SHP77 treated with DMSO at 0.1 percent for 48 hours (cell line): ENCODE measurements at regions not wholly inside any gene's neighbourhood (a gene's known extent, or its start where the extent isn't known, plus 50 kb on each side); places are given as distances from the start of the nearest gene placed in this dataset.
A peak's percentile ranks its signal among the peaks of the same experiment; 100 is the strongest.

Source experiments
- DNase-seq: peaks from one replicate; lab custom pipeline; 2025; lab: John Stamatoyannopoulos, UW

DNA sequence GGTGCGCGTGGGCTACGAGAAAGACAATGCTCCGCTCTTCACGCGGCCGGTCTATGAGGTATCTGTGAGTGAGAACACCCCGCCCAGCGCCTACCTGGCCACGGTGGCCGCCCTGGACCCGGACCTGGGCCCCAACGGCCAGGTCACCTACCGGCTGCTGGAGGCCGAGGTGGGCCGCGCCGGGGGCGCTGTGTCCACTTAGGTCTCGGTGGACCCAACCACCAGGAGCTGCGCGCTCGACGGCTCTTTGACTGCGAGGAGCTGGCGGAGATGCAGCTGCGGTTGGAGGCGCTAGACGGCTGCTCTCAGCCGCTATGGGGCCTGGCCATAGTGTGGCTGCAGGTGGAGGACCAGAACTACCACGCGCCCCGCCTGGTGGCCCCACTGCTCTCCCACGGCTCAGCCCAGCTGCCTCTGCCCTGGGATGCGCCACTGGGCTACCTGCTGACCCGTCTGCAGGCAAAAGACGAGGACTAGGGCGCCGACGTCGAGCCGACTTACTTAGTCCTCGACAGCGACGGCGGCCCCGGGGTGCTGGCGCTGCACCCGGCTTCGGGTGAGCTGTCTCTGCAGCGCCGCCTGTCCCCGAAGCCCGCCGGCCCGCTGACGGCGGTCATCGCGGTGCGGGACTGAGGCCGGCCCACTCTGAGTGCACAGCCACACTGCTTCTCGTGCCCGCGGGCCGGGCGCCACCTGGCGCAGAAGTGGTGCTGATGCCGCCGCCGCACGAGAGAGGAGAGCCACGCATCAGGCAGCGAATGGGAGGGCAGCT lies 173.0 kb downstream of the OLFM4 start:
- DNase-seq, result no peak

DNA sequence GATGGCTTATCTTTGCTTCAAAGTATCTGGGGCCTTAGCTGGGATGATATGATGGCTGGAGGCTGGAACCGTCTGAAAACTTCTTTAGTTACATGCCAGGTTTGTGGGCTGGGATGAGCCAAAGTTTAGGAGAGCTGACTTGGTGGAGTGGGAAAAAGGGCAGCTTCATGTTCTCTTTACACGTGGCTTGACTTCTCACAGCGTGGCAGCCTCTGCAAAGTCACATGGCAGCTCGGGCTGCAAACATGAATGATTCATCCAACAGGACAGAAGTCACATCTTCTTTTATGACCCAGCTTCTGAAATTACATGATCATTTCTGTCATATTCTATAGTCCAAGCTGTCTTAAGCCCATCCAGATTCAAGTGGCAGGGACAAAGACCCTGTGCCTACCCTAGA lies 176.0 kb downstream of the OLFM4 start:
- no peak for DNase-seq

DNA sequence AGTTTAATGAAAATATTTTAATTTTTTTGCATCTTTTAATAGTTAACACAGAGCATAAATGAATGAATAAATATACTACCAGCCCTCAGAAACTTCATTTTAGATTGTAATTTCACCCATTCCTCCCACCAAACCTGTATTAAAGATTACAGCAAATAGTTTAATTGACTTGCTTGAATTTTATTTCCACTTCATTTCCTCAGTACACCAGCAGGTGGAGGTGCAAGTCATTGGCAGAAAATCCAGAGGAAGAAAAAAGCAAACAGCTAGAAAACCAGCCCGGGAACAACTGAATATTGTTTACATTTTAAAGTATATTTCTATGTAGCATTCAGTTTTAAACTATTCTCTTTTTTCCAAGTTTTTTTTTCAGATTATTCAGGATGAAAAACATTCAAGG lies 177.8 kb downstream of the OLFM4 start:
- no peak for DNase-seq

DNA sequence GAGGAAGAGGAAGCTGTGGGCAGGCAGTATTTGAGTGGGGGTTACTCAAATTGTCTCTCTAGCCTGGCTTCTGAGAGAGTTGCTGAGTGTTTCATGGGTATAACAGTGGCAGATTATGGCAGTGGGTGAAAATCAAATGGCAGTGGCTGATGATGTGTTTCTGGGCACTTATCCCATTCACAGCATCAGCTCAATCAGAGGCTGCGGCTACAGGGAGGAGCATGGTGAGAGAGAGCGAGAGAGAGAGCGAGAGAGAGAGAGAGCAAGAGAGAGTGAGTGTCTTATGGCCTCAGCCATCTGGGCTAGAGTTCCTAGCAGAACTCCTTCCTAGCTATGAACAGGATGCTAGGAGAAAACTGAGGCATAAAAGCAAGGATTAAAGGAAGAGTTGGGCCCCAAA lies 178.9 kb downstream of the OLFM4 start:
- no peak for DNase-seq

DNA sequence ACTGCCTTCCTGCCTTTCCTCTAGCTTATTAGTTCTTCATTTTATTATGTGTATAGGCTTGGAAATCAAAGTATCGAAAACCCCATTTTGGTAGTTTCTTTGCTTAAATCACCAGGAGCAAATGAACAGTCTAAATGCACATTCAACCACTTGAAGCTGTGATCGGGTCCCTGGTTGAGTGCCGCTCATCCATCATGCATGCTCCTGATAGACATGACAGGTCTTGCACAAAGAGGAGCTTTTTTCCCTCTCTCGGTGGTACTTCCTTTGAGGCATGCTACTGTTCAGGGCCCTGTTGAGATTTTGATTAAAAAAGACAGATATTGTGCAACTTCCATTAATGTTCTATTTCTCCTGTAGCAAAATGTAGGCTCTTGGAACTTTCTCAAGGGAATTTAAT lies 185.8 kb downstream of the OLFM4 start:
- DNase-seq, result no peak

DNA sequence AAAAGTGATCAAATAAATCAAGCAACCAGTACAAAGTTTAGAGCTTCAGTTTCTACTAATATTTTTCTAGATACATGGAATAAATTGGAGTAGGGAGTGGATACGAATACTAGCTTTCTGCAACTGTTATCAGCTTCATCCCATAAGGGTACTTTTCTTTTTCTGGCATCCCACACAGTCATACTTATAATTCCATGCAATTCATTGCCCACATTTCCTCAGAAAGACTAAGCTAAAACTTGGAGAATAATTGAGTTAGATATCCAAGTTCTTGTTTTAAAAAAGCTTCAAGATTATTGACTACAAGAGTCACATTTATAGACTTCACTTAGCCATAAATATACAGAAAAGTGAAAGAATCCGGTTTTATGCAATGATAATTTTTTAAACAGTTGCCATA lies 186.9 kb downstream of the OLFM4 start:
- no peak for DNase-seq

DNA sequence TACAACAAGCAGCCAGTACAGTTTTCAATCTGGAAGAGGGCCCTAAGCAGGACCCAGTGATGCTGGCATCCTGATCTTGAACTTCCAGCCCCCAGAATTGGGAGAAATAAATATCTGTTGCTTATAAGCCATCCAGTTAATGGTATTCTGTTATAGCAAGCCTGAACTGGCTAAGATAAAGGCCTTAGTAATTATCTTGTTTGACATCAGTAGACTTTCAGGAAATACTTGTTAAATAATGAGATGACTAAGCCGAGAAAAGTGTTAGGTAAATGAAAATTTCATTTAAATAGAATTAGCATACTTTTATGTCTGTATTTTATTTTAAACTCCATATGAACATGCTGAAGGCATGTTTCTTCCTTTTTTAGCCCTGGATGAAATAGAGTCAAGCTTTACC lies 188.2 kb downstream of the OLFM4 start:
- no peak for DNase-seq

DNA sequence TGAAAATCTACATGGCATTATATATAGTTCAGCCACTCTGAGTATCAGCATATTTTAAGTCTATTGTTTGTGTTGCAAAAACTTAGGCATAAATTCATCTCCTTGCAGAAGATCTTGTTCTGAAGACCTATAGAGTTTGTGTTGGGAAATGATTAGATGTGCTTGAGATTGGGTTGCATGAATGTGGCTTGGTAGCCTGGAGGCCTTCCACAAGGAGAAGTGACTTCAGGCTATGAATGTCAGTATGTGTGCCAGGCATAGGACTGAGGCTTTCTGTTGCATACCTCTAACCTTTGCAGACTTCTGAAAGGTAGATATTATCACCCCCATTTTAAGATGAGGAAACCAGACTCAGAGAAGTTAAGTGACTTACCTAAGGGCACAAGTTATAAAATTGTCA lies 188.6 kb downstream of the OLFM4 start:
- no peak for DNase-seq

DNA sequence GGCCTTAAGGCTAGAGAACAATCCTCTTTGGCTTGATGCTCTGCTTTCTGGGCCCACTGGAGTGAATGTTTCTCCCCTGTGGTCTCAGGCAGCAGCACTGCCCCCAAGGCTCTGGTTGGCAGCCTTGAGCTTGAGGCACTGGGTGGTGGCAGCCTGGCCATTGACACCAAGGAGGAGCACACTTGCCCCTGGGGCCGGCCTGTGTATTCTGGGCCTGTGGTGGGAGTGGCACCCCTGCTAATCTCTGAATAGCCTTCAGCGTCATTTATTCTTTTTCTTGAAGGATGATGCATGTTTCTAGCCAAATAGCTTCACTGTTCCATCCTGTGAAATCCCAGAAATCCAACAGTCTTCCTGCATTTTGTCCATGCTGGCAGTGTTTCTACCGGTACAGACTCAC lies 191.4 kb downstream of the OLFM4 start:
- no peak for DNase-seq

DNA sequence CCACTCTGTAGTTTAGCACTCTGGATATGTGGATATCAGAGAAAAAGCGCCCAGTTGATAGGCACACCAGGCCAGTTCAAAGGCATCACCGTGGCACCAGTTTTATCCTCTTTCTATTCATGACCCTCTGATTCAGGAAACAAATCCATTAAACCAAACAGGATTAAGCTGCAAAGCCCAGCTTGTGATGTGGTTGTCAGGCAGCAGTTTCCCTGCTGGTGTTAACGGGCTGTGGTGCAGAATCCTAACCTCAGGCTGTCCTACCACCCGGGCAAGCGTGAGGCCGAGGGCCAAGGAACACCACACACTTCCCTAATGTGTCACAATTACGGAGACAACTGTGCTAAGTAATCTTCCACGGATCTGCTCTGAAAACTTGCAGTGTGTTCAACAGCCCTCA lies 209.1 kb downstream of the OLFM4 start:
- no peak for DNase-seq

DNA sequence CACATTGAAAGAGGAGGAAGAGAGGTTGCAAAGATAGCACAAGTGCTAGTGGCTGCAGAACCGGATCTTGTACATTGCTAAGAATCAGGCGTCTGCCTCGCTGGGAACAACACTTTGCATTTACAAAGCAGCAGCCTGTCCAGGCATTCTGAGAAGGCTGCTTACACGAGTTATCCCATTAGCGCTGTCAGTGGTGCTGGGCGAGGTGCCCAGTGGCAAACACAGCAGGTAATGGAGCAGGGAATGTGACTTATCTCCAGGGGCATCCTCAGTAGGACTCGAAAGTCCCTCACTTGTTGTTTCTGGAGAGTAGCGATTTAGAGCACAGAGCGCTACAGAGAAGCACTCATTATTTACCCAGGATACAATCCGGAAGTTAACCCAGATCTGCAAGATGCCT lies 209.6 kb downstream of the OLFM4 start:
- no peak for DNase-seq

DNA sequence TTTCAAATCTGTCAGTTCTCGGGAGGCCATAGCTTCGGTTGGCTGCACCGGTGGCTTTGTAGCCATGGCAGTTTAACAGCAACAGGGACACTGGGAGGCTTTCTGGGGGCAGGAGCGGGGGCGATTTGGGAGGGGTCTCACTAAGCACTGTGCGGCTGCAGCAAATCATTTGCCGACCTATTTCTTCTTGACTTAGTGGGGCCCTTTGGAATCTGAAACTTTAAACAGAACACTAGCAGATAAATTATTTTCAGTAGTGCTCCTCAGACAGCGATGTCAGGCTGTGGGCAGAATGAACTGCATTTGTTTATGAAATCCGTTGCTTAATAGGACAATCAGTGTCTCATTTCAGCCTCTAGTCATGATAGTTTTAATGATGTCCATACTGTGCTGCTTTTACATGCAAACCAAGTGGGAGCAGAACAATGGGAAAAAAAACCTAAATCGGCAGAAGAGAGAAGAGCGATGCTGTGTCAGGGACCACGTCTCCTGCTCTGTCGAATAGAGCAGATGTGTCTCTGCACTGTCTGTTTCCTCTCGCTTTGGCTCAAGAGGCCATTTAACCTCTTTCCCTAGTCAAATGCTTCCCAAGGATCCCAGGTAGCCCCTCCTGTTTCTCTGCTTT lies 211.9 kb downstream of the OLFM4 start:
- DNase-seq, result no peak

DNA sequence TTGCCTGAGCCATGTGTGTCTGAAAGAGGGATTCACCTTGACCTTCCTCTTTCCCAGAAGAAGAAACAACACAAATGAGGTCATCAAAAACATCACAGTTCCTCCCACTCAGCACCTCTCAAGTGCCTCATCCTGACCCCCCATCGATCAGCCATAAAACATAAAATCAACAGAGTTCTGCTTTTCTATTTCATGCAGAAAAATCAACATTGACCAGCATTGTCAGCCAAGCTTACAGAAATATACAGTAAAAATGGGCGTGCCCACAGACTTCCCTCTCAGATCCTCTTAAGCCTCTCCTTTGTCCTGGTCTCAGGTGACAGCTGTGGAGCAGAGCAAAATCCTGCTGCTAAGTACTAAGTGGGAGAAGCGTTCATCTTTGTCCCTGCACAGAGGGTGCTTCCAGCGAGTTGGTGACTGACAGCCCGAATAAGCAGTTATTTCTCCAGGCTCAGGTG lies 213.3 kb downstream of the OLFM4 start:
- peak; percentile 74 for DNase-seq

DNA sequence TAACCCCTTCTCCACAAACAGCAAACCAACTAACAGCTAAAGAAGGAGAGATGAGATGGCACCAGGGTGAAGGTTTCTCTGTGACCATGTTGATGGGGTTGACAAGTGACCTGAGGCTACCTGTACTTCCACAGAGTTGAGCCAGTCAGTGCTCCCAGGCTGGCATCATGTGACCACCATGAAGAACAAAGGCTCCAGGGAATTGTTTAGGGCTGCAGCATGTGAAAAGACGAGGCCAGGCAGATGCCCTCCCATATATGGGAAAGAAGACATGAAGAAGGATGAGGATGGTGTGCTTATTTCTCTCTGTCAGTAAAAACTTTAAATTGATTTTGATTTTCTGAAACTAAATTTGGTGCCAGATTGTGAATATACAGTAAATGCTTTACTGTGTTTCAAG lies 220.6 kb downstream of the OLFM4 start:
- no peak for DNase-seq

DNA sequence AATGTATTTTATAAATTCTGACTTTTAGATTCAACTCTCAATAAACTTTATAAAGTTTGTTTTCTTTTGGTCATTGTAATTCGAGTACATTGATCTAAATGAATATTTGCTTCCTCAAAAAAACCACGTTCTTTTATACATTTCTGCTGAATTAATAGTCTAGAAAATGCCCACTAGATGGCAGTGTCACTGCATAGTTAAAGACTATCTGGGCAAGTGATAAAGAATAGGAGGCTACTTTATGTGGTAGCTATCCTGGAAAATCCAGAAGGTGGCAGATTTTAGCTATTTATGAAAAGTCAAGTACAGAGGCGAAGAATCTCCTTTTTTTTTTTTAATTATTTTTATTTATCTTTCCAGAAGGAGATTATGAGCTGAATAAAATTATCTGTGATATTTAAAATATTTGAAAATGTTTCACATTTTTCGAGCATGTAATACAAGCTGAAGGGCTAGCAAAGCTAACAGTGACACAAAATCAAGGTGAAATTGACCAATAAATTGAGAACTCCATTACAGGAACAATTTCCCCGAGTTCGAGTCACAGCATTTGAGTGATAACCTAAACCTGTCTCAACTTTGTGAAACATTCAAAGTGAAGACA lies 221.8 kb downstream of the OLFM4 start:
- DNase-seq, result peak; percentile 62

DNA sequence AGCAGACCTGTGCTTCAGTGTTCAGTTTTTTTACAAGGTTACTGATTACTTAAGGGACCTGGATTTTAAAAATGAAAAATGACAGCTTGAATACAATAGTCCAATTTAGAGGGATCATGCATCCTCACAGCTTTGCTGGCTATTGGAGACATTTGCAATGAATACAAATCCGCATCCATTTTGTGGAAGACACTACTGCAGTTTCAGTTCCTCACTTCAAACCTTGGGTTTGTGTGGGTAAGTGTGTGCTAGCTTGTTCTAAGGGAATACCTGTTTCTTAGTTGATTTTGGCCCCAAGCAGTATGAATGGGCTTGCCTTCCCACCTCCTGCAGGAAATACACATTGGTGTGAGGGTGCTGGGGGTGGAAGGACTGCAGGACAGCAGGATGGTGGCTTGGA lies 222.4 kb downstream of the OLFM4 start:
- no peak for DNase-seq

DNA sequence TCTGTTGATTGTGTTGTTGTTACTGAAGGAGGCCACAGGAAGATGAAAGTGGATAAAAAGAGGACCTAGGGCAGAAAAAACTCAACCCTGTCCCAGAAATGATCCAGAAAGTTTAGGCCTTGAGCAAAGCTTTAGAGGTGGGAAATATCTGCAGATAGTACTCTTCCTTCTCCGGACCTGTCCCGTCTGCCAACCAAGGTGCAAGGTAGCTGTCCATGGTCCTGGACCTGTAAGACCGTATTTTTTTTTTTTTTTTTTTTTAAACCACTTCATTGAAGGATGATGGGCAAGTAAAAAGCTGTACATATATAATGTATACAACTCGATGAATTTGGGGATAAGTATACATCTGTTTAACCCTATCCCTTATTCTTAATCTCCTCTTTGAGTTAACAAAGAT lies 225.9 kb downstream of the OLFM4 start:
- DNase-seq, result no peak

DNA sequence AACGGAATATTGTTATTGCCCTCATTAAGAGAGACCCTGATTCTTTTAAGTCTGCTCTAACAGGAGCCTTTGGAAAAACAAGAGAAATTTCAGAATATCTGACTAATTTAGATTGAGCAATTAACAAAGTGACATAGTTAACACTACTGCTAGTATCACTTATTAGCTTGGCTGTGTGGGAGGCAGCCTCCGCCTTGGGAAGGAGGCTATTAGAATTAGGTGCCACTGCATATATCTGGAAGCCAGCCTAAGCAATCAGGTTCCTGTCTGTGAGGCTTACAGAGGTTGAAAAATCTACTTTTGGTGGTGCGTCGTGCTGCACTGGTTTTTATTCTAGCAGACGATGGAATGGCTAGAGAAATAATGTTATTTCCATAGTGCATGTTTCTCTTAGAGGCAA lies 227.2 kb downstream of the OLFM4 start:
- no peak for DNase-seq

DNA sequence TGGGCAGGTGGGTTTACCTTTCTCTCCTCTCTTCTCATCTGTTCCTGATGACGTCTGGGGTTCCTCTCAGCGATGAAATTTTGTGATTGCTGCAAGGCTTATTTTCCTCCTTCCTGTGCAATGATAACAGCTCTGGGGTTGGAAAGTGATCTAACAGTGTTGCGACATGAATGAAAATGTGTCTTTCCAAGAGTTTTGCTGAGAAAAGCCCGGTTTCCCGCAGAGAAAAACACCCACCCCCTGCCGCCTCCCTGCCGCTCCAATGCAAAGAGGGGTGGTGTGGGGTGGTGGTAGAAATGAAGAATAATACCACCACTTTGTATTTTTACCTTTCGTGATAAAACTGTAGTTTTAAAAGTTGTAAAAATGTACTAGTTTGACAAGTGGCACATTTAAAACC lies 232.0 kb downstream of the OLFM4 start:
- DNase-seq, result no peak

DNA sequence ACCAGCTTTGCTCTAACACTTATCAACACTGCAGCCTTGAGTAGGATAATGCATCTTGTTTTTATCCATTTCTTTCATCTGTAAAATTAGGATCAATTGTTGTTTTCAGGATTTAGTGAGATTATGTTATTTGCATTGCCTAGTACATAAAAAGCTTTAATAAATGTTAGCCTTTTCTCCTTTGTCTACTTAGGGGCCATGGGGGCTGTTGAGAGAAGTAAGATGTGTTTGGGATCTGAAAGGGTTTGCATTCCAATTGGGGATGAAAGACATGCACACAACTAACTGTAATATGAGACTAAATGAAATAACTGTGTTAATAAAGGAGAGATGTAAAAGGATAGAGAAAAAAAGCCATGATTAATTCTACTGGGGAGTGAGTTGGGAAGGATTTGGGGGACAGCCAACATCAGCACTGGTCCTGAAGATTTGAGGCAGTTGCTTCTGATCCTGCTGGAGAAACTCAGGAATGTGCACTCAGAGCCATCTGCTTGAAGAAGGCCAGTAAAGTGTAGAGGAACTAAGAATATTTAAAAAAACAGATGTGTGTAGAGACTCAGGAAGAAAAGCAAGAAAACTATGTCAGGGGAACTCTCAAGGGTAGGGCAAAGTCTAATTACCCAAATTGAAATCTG lies 236.3 kb downstream of the OLFM4 start:
- no peak for DNase-seq

DNA sequence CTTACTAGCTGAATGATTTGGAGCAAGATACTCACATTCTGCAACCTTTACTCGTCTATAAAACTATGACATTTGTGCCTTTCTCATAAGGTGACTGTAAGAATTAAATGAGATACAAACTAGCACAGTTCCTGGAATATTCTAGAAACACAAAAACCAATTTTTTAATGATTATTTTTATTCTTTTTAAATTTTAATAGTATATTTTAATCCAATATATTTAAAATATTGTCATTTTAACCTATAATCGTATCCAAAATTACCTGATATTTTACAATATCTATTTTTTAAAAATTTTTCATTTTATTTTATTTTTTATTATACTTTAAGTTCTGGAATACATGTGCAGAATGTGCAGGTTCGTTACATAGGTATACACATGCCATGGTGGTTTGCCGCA lies 238.1 kb downstream of the OLFM4 start:
- no peak for DNase-seq

DNA sequence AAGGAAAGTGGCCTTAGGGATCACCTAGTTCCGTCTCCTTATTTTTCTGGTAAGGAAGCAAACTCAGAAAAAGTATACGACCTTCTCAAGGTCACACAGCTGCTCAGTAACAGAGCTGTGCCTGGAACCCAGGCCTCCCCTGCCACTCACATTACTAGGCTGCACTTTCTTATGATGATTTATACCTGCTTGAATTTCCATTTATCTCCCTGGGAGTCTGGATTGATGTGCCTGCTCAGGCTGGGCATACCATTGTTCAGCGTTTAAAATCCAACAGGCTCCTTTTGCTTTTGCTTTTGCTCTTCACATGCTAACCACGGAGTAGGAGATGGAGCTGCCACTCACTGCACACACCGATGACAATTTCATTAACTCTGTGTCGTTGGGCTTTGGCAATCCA lies 241.0 kb downstream of the OLFM4 start:
- DNase-seq, result no peak

DNA sequence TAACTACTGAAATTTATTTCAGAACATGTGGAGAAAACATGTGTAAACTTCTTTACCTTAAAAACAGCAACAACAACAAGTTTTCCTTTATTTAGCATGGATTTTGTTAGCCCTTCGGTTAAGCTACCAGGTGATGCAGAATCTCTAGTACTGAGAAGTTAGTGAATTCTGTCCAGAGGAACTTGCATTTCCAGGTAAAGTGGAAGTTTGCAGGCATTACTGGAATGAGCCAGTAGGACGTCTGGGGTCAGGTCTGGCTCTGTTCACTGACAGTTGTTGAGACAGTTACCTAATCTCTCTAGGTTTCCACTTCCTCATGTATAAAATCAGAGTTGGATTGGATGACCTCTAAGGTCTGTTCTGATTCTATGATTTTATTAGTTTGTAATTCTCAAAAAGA lies 244.3 kb downstream of the OLFM4 start:
- no peak for DNase-seq
